Pancreas (tissue), 10 donors: ENCODE measurements at regions not wholly inside any gene's neighbourhood (a gene's known extent, or its start where the extent isn't known, plus 50 kb on each side); places are given as distances from the start of the nearest gene placed in this dataset.

Experiments
- ATAC-seq, 4 donors: fragments of 200-7000 bp; cut with Tn5 transposase; one replicate each; pipeline versions ENCODE4 v1.8.0 to v1.9.1; 2020; ENCODE audit warnings: mild to moderate bottlenecking in 4 of 4, moderate library complexity in 4 of 4
- DNase-seq, 6 donors: peaks; one replicate each; pipeline ENCODE4 v3.0.0-alpha.2; 2020
- FAIRE-seq: peaks from 2 replicates; lab custom pipeline; 2012; peaks lifted over from hg19 to GRCh38; lab: Jason Lieb, UNC
- H3K27ac ChIP-seq, 4 donors: fragments of 200-600 bp; sonication (generic); 1 replicate in 3 of 4; 2 replicates in 1 of 4; pipeline versions ENCODE4 v1.5.0 to v1.8.0; 2020
- H3K27me3 ChIP-seq, 4 donors: fragments of 200-600 bp; one replicate each; pipeline ENCODE4 v1.8.0; 2021
- H3K36me3 ChIP-seq, 3 donors: fragments of 200-600 bp; sonication (generic) in 1 of 3; one replicate each; pipeline versions ENCODE4 v1.5.0 to v1.8.0; 2020 to 2021
- H3K4me1 ChIP-seq, 3 donors: fragments of 200-600 bp; one replicate each; pipeline ENCODE4 v1.8.0; 2021
- H3K4me3 ChIP-seq, 4 donors: fragments of 200-600 bp; sonication (generic) in 2 of 4; one replicate each; pipeline versions ENCODE4 v1.5.0 to v1.8.0; 2020 to 2021
- H3K9me3 ChIP-seq, 4 donors: fragments of 200-600 bp; one replicate each; pipeline ENCODE4 v1.8.0; 2021
- CTCF ChIP-seq, 4 donors: fragments of 200-600 bp; sonication (generic) in 3 of 4; IDR thresholded peaks; one replicate each; pipeline versions ENCODE4 v1.5.0 to v1.8.0; 2021; ENCODE audit warnings: antibody characterized with exemption in 4 of 4
- WGBS, 2 donors: extraction: QIAGEN DNeasy Blood & Tissue Kit; methylation state at CpG; one replicate each; pipeline ENCODE4 v1.1.7; 2013; 5-methylcytosine and 5-hydroxymethylcytosine counted together
- intact Hi-C, 3 donors: fragments of 100-400 bp; cut with DNase I; formaldehyde crosslinking; loops; one replicate each; pipeline versions ENCODE4 v1.11.1 to v1.14.2; 2022
- donor health status: healthy with polysubstance abuse.
- donor health status: DM: no; HTN: no; CAD: no; lungs with moderate emphysema.
- donor health status: DM: no; HTN: no; CAD: no.
- donor health status: control.
- donor health status: control.
- donor health status: Bipolar disorder and iron deficiency.
- donor health status: DM: yes; HTN: yes; CAD: no.
- donor health status: DM: no; HTN: no; CAD: no.
- donor health status: DM: no; HTN: no; CAD: no.
- donor health status: DM: yes; HTN: yes; CAD: no.

DNA sequence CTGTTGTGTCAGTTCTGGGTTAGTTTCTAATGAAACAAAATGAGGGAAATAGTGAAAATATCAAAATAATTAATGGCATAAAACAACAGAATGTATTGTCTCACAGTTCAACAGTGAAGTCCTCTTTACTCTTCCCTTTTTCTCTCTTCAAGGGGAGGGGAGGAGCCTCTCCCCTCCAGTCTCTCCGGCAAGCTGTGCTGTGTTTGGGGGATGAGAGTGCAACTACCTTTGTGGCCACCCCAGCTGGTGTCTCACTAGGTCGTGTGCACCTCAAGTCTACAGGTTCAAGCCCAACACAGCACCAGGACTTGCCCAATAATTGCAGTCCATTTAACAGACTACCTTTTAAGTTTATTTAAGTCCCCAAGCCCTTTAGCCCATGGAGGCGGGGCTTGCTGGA, 271.7 kb upstream of the DOK6 start:
- intact Hi-C loops: no loop called here
- 61 to 76% methylated on average over 3 of the region's 3 CpGs for WGBS, 2 donors
- H3K36me3 ChIP-seq: no peaks in the 10 kb centered on the region
- no peak for DNase-seq
- H3K9me3 ChIP-seq: no peaks in the 10 kb centered on the region
- no peak for ATAC-seq
- no peaks in the 10 kb centered on the region for H3K27me3 ChIP-seq
- no peaks in the 10 kb centered on the region for H3K4me1 ChIP-seq
- no peak overlapping the region for H3K27ac ChIP-seq
- TF ChIP-seq CTCF (IDR thresholded peaks at IDR 0.05): no peak
- FAIRE-seq: no peak
- no peak overlapping the region for H3K4me3 ChIP-seq

DNA sequence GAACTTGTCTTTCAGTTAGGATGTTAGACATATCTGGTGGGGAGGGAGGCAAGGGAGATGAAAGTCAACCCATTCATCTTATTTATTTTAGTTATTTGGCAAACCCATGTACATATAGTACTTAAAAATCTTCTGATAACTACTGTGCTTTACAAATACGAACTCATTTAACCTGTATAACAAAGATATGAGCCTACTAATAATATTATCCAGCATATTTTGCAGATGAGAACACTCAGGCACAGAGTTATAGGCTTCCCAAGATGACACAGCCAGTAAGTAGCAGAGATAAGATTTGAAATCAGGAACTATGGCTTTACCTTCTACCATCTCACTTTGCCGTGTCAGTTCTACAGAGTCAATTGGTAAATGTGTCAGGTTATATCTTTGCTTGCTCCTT, 262.6 kb upstream of the DOK6 start:
- 52 to 60% methylated on average over 2 of the region's 2 CpGs for WGBS, 2 donors
- intact Hi-C loops: no loop called here
- no peak for ATAC-seq

DNA sequence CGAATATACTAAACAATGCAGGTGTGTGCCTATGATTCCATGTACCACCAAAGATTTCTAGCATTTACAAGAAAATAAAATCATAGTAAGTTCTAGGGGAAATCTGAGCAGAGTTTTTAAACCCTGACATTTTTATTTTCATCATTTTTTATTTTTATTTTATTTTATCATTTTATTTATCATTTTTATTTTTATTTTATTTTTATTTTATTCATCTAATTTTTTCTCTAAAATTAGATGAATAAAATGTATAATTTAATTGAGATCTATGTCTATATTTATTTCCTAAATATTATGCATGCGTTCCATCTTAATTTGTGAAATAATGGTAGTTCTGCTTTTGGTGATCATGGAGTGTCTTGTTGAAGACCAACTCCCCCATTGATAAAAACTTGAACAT, 257.6 kb upstream of the DOK6 start:
- intact Hi-C loops: no loop called here
- no peak for TF ChIP-seq CTCF (IDR thresholded peaks at IDR 0.05)
- H3K9me3 ChIP-seq: no peaks in the 10 kb centered on the region
- no peak for DNase-seq
- no peaks in the 10 kb centered on the region for H3K4me1 ChIP-seq
- no peaks in the 10 kb centered on the region for H3K27me3 ChIP-seq
- FAIRE-seq: no peak
- H3K4me3 ChIP-seq: no peak overlapping the region
- H3K36me3 ChIP-seq: no peaks in the 10 kb centered on the region
- 70 to 75% methylated on average over 2 of the region's 2 CpGs for WGBS, 2 donors
- H3K27ac ChIP-seq: no peak overlapping the region
- ATAC-seq: no peak

More for the DNA sequence above, 262.6 kb upstream of the DOK6 start:
- DNase-seq (no peak), FAIRE-seq (no peak)
- H3K4me3 ChIP-seq: no peak overlapping the region
- no peaks in the 10 kb centered on the region for H3K27me3 ChIP-seq
- H3K4me1 ChIP-seq: no peaks in the 10 kb centered on the region
- no peaks in the 10 kb centered on the region for H3K9me3 ChIP-seq
- no peaks in the 10 kb centered on the region for H3K36me3 ChIP-seq
- no peak overlapping the region for H3K27ac ChIP-seq
- no peak for TF ChIP-seq CTCF (IDR thresholded peaks at IDR 0.05)

DNA sequence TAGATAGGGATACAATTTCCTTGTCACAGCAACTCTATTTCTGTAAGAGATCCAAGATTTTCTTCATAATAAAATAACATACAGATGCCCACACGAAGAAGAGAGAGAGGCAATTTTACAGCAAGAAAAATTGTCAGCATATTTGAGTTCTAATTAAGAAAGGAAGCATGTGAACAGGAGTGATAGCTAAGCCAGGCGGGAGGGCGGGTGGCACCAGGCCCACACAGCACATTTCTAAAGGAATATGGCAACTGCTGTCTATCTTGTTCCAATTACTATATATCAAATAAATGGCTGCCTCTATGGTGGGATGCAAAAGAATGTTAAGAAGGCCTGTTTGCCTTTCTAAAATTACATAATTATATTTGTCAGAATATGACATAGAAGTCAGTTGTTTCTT, 248.3 kb upstream of the DOK6 start:
- Histone ChIP-seq H3K27ac (no peak overlapping the region), H3K9me3 (no peaks in the 10 kb centered on the region), H3K27me3 (no peaks in the 10 kb centered on the region), H3K36me3 (no peaks in the 10 kb centered on the region), H3K4me1 (no peaks in the 10 kb centered on the region), H3K4me3 (no peak overlapping the region)
- FAIRE-seq (no peak), DNase-seq (no peak), ATAC-seq (no peak)
- TF ChIP-seq CTCF (IDR thresholded peaks at IDR 0.05): no peak
- intact Hi-C loops: no loop called here
- whole genome bisulfite sequencing, 2 donors: 56 to 71% methylated on average over 3 of the region's 3 CpGs

DNA sequence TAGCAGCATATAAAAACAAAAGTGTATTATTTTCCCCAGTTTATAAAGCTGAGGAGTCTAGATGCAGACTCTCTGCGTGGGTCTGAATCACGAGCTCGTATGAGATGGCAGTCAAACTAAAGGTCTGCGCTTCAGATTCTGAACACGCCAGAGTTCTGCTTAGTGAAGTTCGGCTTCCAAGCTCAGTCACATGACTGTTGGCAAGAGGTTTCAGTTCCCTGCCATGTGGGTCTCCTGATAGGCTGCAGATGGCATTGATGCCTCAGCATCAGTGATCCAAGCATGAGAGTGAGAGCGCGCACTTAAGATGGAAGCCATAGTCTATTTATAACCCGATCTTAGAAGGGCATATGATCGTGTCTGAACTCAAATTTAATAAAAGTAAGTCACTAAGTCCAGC, 242.8 kb upstream of the DOK6 start:
- Histone ChIP-seq H3K27me3 (no peaks in the 10 kb centered on the region), H3K36me3 (no peaks in the 10 kb centered on the region), H3K4me1 (no peaks in the 10 kb centered on the region), H3K27ac (no peak overlapping the region), H3K4me3 (no peak overlapping the region), H3K9me3 (no peaks in the 10 kb centered on the region)
- ATAC-seq (no peak), FAIRE-seq (no peak), DNase-seq (no peak)
- 77 to 87% methylated on average over 10 of the region's 10 CpGs for WGBS, 2 donors
- no peak for TF ChIP-seq CTCF (IDR thresholded peaks at IDR 0.05)
- intact Hi-C loops: no loop called here
